H9 (cell line): ENCODE measurements at regions not wholly inside any gene's neighbourhood (a gene's known extent, or its start where the extent isn't known, plus 50 kb on each side); places are given as distances from the start of the nearest gene placed in this dataset.

ENCODE experiments used
- DNase-seq: peaks from one replicate; pipeline ENCODE4 v3.0.0-alpha.2; 2017
- H2AFZ ChIP-seq: one replicate; pipeline ENCODE4 v1.6.1; 2013; ENCODE audit warnings: mild to moderate bottlenecking, low read length, control low read depth, moderate library complexity
- H2AK5ac ChIP-seq: 2 replicates; pipeline ENCODE4 v1.6.1; 2013; ENCODE audit warnings: low read length, control low read depth, mixed read lengths; ENCODE audit not compliant: insufficient read length
- H2BK120ac ChIP-seq: one replicate; pipeline ENCODE4 v1.6.1; 2013; ENCODE audit warnings: low read depth, mild to moderate bottlenecking, low read length, control low read depth, inconsistent platforms; ENCODE audit not compliant: poor library complexity, severe bottlenecking
- H2BK12ac ChIP-seq: 2 replicates; pipeline ENCODE4 v1.6.1; 2013; ENCODE audit warnings: low read length, control low read depth, mixed read lengths, low read depth; ENCODE audit not compliant: insufficient read length
- H2BK15ac ChIP-seq: 2 replicates; pipeline ENCODE4 v1.6.1; 2013; ENCODE audit warnings: low read depth, low read length, control low read depth
- H2BK20ac ChIP-seq: one replicate; pipeline ENCODE4 v1.6.1; 2013; ENCODE audit warnings: low read depth, mild to moderate bottlenecking, low read length, control low read depth, inconsistent platforms; ENCODE audit not compliant: poor library complexity, severe bottlenecking
- H2BK5ac ChIP-seq: 2 replicates; pipeline ENCODE4 v1.6.1; 2013; ENCODE audit warnings: low read length, control low read depth, mixed read lengths; ENCODE audit not compliant: insufficient read length
- H3K14ac ChIP-seq: 2 replicates; pipeline ENCODE4 v1.6.1; 2013; ENCODE audit warnings: low read length, control low read depth; ENCODE audit not compliant: insufficient read depth
- H3K18ac ChIP-seq: 2 replicates; pipeline ENCODE4 v1.6.1; 2013; ENCODE audit warnings: low read depth, mild to moderate bottlenecking, mixed read lengths, low read length, control low read depth; ENCODE audit not compliant: insufficient read length
- H3K23ac ChIP-seq: 2 replicates; pipeline ENCODE4 v1.6.1; 2013; ENCODE audit warnings: low read length, control low read depth, mixed read lengths, low read depth; ENCODE audit not compliant: insufficient read length
- H3K23me2 ChIP-seq: 2 replicates; pipeline ENCODE4 v1.6.1; 2013; ENCODE audit warnings: low read depth, mild to moderate bottlenecking, mixed read lengths, low read length, control low read depth; ENCODE audit not compliant: insufficient read length, poor library complexity, severe bottlenecking
- H3K27ac ChIP-seq: 2 replicates; pipeline ENCODE4 v1.5.1; 2013; ENCODE audit warnings: low read length, control low read depth, mixed read lengths, low read depth; ENCODE audit not compliant: insufficient read length
- H3K27me3 ChIP-seq: 2 replicates; pipeline ENCODE4 v1.6.1; 2013; ENCODE audit warnings: low read length, control low read depth, inconsistent platforms; ENCODE audit not compliant: insufficient read depth
- H3K4ac ChIP-seq: 2 replicates; pipeline ENCODE4 v1.6.1; 2013; ENCODE audit warnings: low read depth, mild to moderate bottlenecking, control low read depth, inconsistent platforms, low read length, moderate library complexity
- H3K4me1 ChIP-seq: 2 replicates; pipeline ENCODE4 v1.6.1; 2013; ENCODE audit warnings: low read length, control low read depth, inconsistent platforms; ENCODE audit not compliant: insufficient read depth
- H3K4me2 ChIP-seq: 2 replicates; pipeline ENCODE4 v1.6.1; 2013; ENCODE audit warnings: low read length, control low read depth, mixed read lengths; ENCODE audit not compliant: insufficient read length, insufficient read depth
- H3K56ac ChIP-seq: 2 replicates; pipeline ENCODE4 v1.6.1; 2013; ENCODE audit warnings: low read depth, mild to moderate bottlenecking, mixed read lengths, low read length, control low read depth; ENCODE audit not compliant: insufficient read length
- H3K79me1 ChIP-seq: 2 replicates; pipeline ENCODE4 v1.6.1; 2013; ENCODE audit warnings: low read depth, mild to moderate bottlenecking, moderate library complexity, low read length, control low read depth, inconsistent platforms; ENCODE audit not compliant: insufficient read depth, poor library complexity, severe bottlenecking
- H3K79me2 ChIP-seq: 2 replicates; pipeline ENCODE4 v1.6.1; 2013; ENCODE audit warnings: low read length, control low read depth, inconsistent platforms; ENCODE audit not compliant: insufficient read depth
- H3K9ac ChIP-seq: 2 replicates; pipeline ENCODE4 v1.6.1; 2013; ENCODE audit warnings: low read length, control low read depth, mixed read lengths; ENCODE audit not compliant: insufficient read length; ENCODE audit errors: extremely low read depth
- H3K9me3 ChIP-seq: one replicate; pipeline ENCODE4 v1.6.1; 2013; ENCODE audit warnings: low read depth, low read length, inconsistent platforms; ENCODE audit not compliant: control insufficient read depth
- H3T11ph ChIP-seq: one replicate; pipeline ENCODE4 v1.6.1; 2013; ENCODE audit warnings: mild to moderate bottlenecking, low read length, control low read depth, inconsistent platforms
- H4K20me1 ChIP-seq: one replicate; pipeline ENCODE4 v1.6.1; 2013; ENCODE audit not compliant: control insufficient read depth, insufficient read length, insufficient read depth
- H4K5ac ChIP-seq: 2 replicates; pipeline ENCODE4 v1.6.1; 2013; ENCODE audit warnings: low read depth, mild to moderate bottlenecking, mixed read lengths, low read length, control low read depth; ENCODE audit not compliant: insufficient read length
- H4K8ac ChIP-seq: replicated peaks from 2 replicates; pipeline ENCODE4 v1.6.1; 2013; ENCODE audit warnings: low read length, control low read depth, mixed read lengths, low read depth; ENCODE audit not compliant: insufficient read length
- H4K91ac ChIP-seq: 2 replicates; pipeline ENCODE4 v1.6.1; 2013; ENCODE audit warnings: low read depth, mild to moderate bottlenecking, moderate library complexity, mixed read lengths, low read length, control low read depth; ENCODE audit not compliant: insufficient read length
- H3K27ac Mint-ChIP-seq, 3 experiments: 2 replicates in 2 of 3; 3 replicates in 1 of 3; pipeline ENCODE4 v1.8.0; 2020 to 2021; ENCODE audit warnings: mixed read lengths in 3 of 3, mild to moderate bottlenecking in 1 of 3, moderate library complexity in 1 of 3
- H3K27me3 Mint-ChIP-seq: 2 replicates; pipeline ENCODE4 v1.8.0; 2021; ENCODE audit warnings: low read depth, mild to moderate bottlenecking, moderate library complexity, mixed read lengths
- H3K36me3 Mint-ChIP-seq, 3 experiments: 2 replicates in 2 of 3; 3 replicates in 1 of 3; pipeline ENCODE4 v1.8.0; 2020 to 2021; ENCODE audit warnings: low read depth in 3 of 3, mixed read lengths in 3 of 3; ENCODE audit not compliant: insufficient read depth in 1 of 3
- H3K4me1 Mint-ChIP-seq, 2 experiments: 2 replicates each; pipeline ENCODE4 v1.8.0; 2020; ENCODE audit warnings: mixed read lengths in 2 of 2
- H3K4me3 Mint-ChIP-seq, 2 experiments: 2 replicates in 1 of 2; 3 replicates in 1 of 2; pipeline ENCODE4 v1.8.0; 2020 to 2021; ENCODE audit warnings: mild to moderate bottlenecking in 2 of 2, mixed read lengths in 2 of 2, moderate library complexity in 1 of 2
- H3K9me3 Mint-ChIP-seq, 2 experiments: 2 replicates in 1 of 2; 3 replicates in 1 of 2; pipeline ENCODE4 v1.8.0; 2020; ENCODE audit warnings: mild to moderate bottlenecking in 2 of 2, mixed read lengths in 2 of 2, moderate library complexity in 1 of 2
- WGBS: extraction: QIAGEN DNeasy Blood & Tissue Kit; methylation state at CpG from one replicate; pipeline ENCODE4 v1.1.7; 2013; ENCODE audit warnings: missing lambda C conversion rate, low lambda C conversion rate, mixed read lengths; ENCODE audit not compliant: insufficient read length; ENCODE audit errors: extremely low coverage; 5-methylcytosine and 5-hydroxymethylcytosine counted together
- TF ChIP-seq, protein P1 (sequence below): fragments of 200-600 bp; sonication (generic); conservative IDR thresholded peaks from 3 replicates; pipeline ENCODE4 v1.8.0; 2021; ENCODE audit warnings: antibody characterized with exemption, mild to moderate bottlenecking

DNA sequence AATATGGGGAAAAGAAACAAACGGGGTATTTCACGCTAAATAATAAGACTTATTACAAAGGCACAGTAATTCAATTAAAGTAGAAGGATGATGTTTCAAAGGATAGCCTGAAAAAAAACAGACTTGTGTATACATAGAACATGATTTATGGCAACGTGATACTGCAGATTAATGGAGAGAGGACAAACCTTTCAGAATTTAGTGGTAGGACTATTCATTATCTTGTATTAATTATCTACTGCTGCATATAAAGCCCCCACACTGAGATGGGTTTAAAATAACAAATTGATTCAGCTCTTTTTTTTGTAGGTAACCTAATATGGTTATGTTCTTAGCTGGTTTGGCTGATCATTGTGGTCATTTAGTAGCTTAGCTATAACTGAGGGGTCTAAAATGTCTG is 1269.0 kb downstream of the FSTL5 start:
- Histone ChIP-seq H3K18ac (no peak overlapping the region), H3K23me2 (no peaks in the 10 kb centered on the region), H3K79me2 (no peaks in the 10 kb centered on the region), H2BK5ac (no peak overlapping the region), H4K5ac (no peak overlapping the region), H2BK20ac (no peak overlapping the region), H3K9me3 (no peaks in the 10 kb centered on the region), H3K14ac (no peak overlapping the region), H2AFZ (no peak overlapping the region), H3K27me3 (no peaks in the 10 kb centered on the region), H3K79me1 (no peaks in the 10 kb centered on the region), H3T11ph (no peak overlapping the region), H3K4me1 (no peaks in the 10 kb centered on the region), H3K27ac (no peak overlapping the region), H3K4ac (no peak overlapping the region), H2AK5ac (no peak overlapping the region), H3K23ac (no peak overlapping the region), H3K56ac (no peak overlapping the region), H4K8ac (no peak overlapping the region), H2BK12ac (no peak overlapping the region), H3K9ac (no peak overlapping the region), H3K4me2 (no peak overlapping the region), H2BK15ac (no peak overlapping the region), H4K91ac (no peak overlapping the region), H2BK120ac (no peak overlapping the region), H4K20me1 (no peaks in the 10 kb centered on the region)
- no peaks in the 10 kb centered on the region for H3K36me3 Mint-ChIP-seq
- no peak for DNase-seq
- TF ChIP-seq, protein P1, sequence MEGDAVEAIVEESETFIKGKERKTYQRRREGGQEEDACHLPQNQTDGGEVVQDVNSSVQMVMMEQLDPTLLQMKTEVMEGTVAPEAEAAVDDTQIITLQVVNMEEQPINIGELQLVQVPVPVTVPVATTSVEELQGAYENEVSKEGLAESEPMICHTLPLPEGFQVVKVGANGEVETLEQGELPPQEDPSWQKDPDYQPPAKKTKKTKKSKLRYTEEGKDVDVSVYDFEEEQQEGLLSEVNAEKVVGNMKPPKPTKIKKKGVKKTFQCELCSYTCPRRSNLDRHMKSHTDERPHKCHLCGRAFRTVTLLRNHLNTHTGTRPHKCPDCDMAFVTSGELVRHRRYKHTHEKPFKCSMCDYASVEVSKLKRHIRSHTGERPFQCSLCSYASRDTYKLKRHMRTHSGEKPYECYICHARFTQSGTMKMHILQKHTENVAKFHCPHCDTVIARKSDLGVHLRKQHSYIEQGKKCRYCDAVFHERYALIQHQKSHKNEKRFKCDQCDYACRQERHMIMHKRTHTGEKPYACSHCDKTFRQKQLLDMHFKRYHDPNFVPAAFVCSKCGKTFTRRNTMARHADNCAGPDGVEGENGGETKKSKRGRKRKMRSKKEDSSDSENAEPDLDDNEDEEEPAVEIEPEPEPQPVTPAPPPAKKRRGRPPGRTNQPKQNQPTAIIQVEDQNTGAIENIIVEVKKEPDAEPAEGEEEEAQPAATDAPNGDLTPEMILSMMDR = no peak
- H3K9me3 Mint-ChIP-seq = no peaks in the 10 kb centered on the region
- no peaks in the 10 kb centered on the region for H3K27me3 Mint-ChIP-seq
- H3K27ac Mint-ChIP-seq = no peak overlapping the region
- H3K4me3 Mint-ChIP-seq = no peak overlapping the region
- WGBS = no CpG with 5 or more reads among the region's 3 CpGs
- H3K4me1 Mint-ChIP-seq = no peaks in the 10 kb centered on the region
